Activated CD4-positive, alpha-beta T cell treated with anti-CD3 and anti-CD28 coated beads, Interleukin-2, Interleukin-4, amounts not matched to agents 100 ng/mL and 50 ng/mL, durations not matched to agents 16 hours and 8 hours (primary cell): ENCODE measurements at regions not wholly inside any gene's neighbourhood (a gene's known extent, or its start where the extent isn't known, plus 50 kb on each side); places are given as distances from the start of the nearest gene placed in this dataset.
A peak's percentile ranks its signal among the peaks of the same experiment; 100 is the strongest.

Experiments used
- DNase-seq: peaks from one replicate; pipeline ENCODE4 v3.0.0-alpha.2; 2020; ENCODE audit warnings: low spot score

GRCh38 chr15:96023081-96023480 lies 307.4 kb upstream of the NR2F2 start:
- no peak for DNase-seq

DNA sequence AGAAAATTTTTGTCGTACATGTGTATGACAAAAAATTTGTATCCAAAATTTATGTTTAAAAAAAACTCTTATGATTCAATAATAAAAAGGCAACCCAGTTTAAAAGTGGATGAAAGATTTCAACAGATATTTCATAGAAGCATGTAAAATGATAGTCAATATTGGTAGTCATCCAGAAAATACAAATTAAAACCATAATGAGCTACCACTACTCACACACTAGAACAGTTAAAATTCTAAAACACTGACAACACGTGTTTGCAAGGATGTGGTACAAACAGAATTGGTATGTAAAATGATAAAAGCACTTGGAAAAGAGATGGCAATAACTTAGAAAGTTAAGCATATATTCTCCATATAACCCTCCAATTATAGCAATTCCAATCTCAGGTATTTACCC lies 303.0 kb upstream of the NR2F2 start:
- DNase-seq = no peak

DNA sequence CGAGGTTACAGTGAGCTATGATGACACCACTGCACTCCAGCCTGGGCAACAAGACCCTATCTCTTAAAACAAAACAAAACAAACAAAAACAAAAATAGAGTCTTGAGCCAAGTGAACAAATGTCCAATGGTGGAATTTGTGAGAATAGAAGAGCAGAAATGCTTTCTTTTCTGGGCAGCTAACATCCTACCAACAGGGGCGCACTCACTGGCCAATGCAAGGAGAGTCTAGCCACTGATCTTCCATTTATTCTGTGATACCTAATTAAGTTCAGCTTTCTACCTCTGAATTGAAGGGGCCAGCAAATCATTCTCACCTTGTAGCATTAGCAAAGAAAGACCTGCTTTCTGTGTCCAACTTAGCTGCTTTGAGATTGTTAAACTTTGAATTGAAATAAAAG lies 301.9 kb upstream of the NR2F2 start:
- DNase-seq = no peak

GRCh38 chr15:96029172-96029571 lies 301.3 kb upstream of the NR2F2 start:
- no peak for DNase-seq

DNA sequence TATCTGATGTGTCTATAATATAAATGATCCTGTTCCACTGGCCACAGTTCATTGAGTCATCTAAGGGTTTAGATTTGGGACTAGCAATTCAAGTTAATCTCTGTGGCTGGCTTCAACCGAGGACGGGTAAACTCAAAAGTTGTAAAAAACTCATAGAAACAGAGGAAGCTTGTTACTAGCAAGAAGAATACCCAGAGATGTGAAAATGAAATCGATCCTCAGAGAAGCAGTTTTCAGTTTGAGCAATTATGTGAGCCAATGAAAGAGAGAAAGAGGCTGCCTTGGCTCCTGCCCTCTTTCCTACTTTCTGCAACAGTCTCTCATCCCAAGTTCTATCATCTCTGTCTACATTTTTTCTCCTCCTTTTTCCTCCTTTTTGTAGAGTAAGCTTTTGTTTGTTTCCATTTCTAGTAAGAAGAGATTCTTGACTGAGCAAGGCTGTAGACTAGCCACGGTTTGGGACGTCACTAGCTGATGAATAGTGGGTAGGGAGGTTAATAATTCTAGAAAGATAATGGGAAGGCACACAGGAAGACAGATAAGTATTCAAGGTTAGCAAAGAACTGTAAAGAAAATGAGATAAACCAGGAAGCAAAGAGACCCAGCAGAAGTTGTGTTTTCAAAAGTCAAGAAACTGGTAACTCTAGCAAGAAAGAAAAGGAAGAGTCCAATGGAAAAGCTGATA lies 298.9 kb upstream of the NR2F2 start:
- no peak for DNase-seq

DNA sequence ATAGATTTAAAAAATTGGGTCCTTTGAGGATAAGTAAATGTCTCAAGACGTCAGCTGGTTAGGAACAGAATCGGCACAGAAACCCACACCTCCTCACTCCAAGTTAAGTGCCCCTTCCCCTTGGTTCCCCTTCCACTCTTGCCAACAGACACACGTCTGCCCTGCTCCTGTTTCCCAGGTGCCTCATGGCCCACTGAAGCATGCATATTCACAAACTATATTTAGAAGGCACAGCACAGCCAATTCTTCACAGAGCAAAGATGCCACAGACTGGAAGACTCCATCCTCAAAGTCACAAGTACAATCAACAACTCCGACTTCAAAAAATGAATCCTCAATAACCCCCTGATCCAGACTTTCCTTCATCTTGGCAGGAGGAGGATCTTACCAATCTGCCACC lies 295.4 kb upstream of the NR2F2 start:
- DNase-seq = no peak

DNA sequence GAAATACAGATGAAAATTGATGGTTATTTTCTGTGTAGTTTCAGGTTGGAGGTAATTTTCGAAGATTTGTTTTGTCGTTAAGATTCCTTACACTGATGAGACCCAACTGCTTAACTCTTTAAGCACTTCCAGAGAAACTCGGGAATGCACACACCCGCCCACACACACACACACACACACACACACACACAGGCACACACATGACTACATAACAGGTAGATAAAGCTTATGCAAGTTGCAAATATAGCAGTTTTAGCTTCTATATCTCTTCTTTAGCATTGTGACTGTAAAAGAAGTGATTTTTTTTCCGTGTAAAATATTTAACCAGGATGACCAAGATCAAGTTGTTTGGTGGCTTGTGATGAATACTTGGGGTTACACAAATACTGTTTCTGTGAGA lies 294.9 kb upstream of the NR2F2 start:
- DNase-seq = no peak

- DNase-seq = peak; percentile 27
Measured at GRCh38 chr15:96037584-96037983, 292.9 kb upstream of the NR2F2 start.

DNA sequence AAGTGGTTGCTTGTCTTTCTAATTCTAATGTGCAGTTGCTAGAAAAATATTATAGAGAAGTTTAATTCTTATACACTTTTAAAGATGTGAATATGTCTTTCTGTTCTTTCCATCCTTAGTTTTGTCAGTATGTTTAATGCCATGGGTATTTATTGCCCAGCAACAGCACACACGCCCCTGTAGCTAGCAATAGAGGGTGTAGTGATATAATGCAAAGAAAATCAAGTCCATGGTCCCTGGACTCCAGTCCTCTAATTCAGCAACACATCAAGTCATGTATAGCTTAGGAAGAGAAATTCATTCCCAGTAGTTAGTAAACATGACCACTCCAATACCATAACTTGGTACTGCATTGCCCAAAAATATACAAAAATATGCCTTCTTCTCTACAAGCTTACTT lies 292.4 kb upstream of the NR2F2 start:
- DNase-seq = no peak

DNA sequence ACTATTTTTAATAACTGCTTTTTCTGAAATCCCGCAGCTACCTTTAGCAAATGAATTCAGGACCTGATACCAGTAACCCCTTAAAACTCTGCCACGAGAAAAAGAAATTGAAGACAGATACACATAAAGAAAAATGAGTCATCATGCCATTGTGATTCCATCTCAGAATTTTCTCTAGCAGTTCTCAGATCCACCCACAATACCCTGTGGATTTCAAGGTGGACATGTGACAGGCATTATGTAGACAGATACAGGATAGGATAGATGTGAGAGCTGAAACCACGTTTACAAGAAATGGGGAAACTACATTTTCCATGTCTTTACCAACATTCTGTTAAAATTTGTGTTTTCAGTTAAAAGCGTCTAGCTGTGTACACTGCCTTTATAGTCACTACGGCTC lies 291.9 kb upstream of the NR2F2 start:
- no peak for DNase-seq

GRCh38 chr15:96041982-96042733 lies 288.3 kb upstream of the NR2F2 start:
- no peak for DNase-seq

DNA sequence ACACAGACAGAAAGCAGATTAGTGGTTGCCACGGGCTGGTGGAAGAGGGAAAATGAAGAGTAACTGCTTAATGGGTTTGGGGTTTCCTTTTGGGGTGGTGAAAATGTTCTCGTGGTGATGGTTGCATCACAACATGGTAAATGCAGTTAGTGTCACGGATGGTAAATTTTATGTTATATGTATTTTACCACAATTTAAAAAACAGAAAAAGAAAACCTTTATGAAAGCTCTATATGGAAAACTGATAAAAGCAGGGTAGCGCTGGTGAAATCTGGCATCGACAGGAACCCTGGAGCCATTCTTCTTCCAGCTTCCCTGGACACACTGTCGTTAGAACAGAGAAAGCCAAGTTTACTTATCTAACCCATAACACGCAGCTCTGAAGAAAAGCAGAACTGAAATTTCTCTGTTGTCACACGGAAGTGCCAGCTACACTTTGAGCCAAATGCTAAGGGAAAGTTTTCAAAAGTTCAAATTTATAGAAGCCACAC lies 287.7 kb upstream of the NR2F2 start:
- DNase-seq = no peak

DNA sequence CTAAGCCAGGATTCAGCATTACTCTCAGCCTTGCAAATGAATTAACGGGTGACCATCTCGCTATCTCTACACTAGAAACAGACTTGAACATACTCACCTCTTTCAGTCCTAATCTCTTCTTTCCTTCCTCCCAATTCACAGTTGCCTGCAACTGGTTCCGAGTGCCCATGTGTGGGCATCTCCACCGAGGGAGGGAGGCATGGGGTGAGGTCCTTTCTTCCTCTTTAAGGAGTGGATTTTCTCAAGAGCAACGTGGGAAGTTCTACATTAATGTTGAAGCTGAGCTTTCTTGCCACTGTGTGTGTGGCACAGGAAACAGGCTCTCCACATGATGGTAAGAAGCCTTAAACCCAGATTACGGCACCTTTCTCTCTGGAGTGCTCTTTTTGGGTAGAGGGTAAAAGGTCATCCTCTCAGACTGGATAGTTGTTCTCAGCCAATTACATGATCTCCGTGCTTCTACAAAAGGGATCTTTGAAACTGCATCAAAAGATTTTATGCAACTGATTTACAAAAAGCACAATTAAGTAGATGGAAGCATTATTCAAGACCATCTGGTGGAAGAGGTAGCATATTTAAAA lies 286.8 kb upstream of the NR2F2 start:
- no peak for DNase-seq

DNA sequence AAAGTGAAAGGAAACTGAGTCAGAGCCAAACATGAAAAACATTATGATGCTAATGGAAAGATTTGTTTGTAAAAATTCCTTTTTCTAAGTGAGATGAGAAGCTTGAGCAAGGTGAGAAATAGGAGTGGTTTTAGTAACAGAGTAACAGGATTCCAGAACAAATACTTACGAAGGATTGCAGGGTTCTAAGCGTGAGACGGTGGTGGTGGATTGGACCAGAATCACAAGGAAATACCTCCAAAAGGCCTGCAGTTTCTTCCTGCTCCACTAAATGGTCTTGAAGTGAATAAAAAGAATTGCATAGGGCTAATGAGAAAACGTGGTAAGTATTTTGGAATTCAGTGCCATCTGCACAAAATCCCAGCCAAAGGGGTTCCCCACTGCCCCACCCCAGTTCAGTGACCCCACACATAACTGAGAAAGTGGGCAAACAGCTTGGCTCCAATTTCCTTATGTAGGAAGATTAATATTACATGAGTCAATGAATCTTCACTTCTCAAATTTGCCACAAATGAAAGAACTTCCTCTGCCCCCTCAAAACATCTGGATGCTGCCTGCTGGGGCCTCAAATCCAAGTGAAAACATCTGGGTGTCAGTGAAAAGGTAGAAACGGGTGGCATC lies 283.8 kb upstream of the NR2F2 start:
- DNase-seq = no peak

GRCh38 chr15:96047255-96047931 lies 283.1 kb upstream of the NR2F2 start:
- no peak for DNase-seq

- DNase-seq = no peak
Measured at GRCh38 chr15:96049323-96049722, 281.2 kb upstream of the NR2F2 start.

DNA sequence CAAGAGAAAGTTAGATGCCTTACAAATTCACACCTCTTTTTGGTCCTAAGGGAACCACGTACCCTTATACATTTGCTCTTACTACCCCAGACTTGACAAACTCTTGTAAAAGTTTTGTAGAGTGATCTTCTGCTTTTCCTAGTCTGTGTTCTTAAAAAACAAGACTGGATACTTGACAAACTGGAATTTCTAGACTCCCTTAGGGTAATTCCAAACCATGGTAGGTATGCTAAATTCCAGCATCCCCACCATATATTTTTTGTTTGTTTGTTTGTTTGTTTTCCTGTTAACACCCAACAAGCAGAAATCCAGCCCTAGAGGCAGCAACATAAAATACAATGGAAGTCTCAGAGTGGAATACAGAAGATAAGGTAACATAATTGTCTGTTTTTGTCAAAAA lies 280.7 kb upstream of the NR2F2 start:
- DNase-seq = no peak

DNA sequence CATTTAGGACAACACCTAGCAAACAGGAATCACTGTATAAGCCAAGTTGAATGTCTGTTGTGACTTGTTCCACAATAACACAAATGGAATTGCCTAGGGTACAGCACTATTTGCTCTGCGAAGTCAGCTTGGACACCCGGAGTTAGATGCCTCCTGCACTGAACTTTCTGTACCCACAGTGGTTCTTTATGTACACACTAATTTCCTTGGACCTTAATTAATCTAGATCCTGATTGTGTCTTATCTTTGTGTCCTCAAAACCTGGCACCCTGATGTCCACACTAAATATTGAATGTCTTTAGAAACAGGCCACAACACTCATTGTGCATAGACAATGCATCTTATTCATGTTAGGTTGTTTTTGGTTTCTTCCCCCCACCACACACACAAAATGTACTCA lies 278.9 kb upstream of the NR2F2 start:
- no peak for DNase-seq

GRCh38 chr15:96052154-96052553 lies 278.3 kb upstream of the NR2F2 start:
- DNase-seq = no peak

DNA sequence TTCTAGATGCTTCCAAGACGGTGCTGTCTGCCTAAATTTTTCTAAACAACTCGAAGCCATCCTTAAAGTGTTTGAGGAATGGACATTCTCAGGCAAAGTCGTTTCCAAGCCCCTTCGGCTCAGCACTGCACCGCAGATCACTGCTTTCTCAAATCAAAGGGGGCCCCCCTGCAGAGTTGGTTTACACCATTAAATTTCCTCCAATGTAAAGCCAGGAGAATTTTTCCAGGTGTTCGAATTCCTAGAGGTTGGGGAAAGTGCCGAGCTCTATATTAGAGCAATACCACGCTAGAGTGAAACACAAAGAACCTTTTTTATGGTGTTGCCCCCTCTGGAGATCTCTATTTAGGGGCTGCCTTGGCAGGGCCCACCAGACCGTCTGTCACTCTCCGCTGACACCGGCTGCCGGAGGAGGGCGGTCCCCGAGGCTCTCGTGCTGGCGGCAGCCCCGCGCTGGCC lies 277.9 kb upstream of the NR2F2 start:
- DNase-seq = no peak

GRCh38 chr15:96053031-96053780 lies 277.3 kb upstream of the NR2F2 start:
- no peak for DNase-seq
